LHCN-M2 (cell line): ENCODE measurements at regions not wholly inside any gene's neighbourhood (a gene's known extent, or its start where the extent isn't known, plus 50 kb on each side); places are given as distances from the start of the nearest gene placed in this dataset.

ENCODE experiments used
- DNase-seq: peaks from one replicate; pipeline ENCODE4 v3.0.0-alpha.2; 2012; ENCODE audit warnings: low read depth

GRCh38 chr5:57805732-57806131 is 323.1 kb upstream of the ACTBL2 start:
- peak; percentile 77 for DNase-seq

- DNase-seq, result no peak
Observed at GRCh38 chr5:57805170-57805569, 322.6 kb upstream of the ACTBL2 start.

GRCh38 chr5:57804505-57804904 is 321.9 kb upstream of the ACTBL2 start:
- DNase-seq, result no peak

GRCh38 chr5:57804007-57804444 is 321.4 kb upstream of the ACTBL2 start:
- peak; percentile 34 for DNase-seq

GRCh38 chr5:57802131-57802530 is 319.5 kb upstream of the ACTBL2 start:
- peak; percentile 75 for DNase-seq

- DNase-seq, result peak; percentile 53
Observed at GRCh38 chr5:57795203-57795602, 312.6 kb upstream of the ACTBL2 start.

- no peak for DNase-seq
Observed at GRCh38 chr5:57791875-57792274, 309.3 kb upstream of the ACTBL2 start.

- DNase-seq, result no peak
Observed at GRCh38 chr5:57785946-57786345, 303.3 kb upstream of the ACTBL2 start.

- peak; percentile 54 for DNase-seq
Observed at GRCh38 chr5:57784121-57784520, 301.5 kb upstream of the ACTBL2 start.

- DNase-seq, result peak; percentile 47
Observed at GRCh38 chr5:57783693-57784092, 301.1 kb upstream of the ACTBL2 start.

GRCh38 chr5:57780961-57781325 is 298.3 kb upstream of the ACTBL2 start:
- no peak for DNase-seq

GRCh38 chr5:57780306-57780960 is 297.8 kb upstream of the ACTBL2 start:
- DNase-seq, result no peak

GRCh38 chr5:57779383-57780223 is 297.0 kb upstream of the ACTBL2 start:
- DNase-seq, result peak; percentile 83

GRCh38 chr5:57778501-57779091 is 296.0 kb upstream of the ACTBL2 start:
- no peak for DNase-seq

GRCh38 chr5:57777174-57777581 is 294.6 kb upstream of the ACTBL2 start:
- no peak for DNase-seq

GRCh38 chr5:57776035-57776434 is 293.4 kb upstream of the ACTBL2 start:
- DNase-seq, result peak; percentile 73

GRCh38 chr5:57774439-57774838 is 291.8 kb upstream of the ACTBL2 start:
- no peak for DNase-seq

GRCh38 chr5:57772512-57772911 is 289.9 kb upstream of the ACTBL2 start:
- no peak for DNase-seq

- DNase-seq, result no peak
Observed at GRCh38 chr5:57770039-57770438, 287.4 kb upstream of the ACTBL2 start.

- DNase-seq, result no peak
Observed at GRCh38 chr5:57768745-57769144, 286.1 kb upstream of the ACTBL2 start.

- DNase-seq, result no peak
Observed at GRCh38 chr5:57764479-57765089, 282.0 kb upstream of the ACTBL2 start.

- DNase-seq, result no peak
Observed at GRCh38 chr5:57761513-57761912, 278.9 kb upstream of the ACTBL2 start.
